ENCODE measurements at regions not wholly inside any gene's neighbourhood (a gene's known extent, or its start where the extent isn't known, plus 50 kb on each side); places are given as distances from the start of the nearest gene placed in this dataset.

DNA sequence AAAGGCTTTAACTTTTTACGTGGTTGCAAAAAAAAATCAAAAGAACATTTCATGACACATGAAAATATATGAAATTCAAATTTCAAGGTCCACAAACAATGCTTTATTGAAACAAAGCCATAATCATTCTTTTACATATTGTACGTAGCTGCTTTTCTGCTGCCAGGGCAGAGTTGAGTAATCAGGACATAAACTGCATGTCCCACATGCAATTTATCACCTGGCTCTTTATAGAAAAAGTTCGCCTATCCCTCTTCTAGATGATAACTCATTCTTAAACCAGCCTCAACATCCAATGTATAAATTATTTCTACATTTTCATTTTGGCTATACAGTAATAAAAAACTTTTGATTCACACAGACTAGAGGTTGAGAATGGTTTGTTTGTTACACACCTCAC lies 154.9 kb downstream of the AXIN2 start:
- DNase-seq (ENCODE audit: low read depth, low spot score), result no peak

DNA sequence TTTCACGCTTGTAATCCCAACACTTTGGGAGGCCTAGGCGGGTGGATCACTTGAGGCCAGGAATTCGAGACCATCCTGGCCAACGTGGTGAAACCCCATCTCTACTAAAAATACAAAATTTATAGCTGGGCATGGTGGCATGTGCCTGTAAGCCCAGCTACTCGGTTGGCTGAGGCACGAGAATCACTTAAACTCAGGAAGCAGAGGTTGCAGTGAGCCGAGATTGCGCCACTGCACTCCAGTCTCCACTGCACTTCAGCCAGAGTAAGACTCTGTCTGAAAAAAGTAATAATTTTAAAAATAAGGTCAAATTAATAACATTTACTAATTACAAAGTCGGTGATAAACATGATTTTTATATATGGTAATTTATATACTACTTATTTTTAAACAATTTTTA lies 155.9 kb downstream of the AXIN2 start:
- DNase-seq (ENCODE audit: low read depth, low spot score), result no peak

DNA sequence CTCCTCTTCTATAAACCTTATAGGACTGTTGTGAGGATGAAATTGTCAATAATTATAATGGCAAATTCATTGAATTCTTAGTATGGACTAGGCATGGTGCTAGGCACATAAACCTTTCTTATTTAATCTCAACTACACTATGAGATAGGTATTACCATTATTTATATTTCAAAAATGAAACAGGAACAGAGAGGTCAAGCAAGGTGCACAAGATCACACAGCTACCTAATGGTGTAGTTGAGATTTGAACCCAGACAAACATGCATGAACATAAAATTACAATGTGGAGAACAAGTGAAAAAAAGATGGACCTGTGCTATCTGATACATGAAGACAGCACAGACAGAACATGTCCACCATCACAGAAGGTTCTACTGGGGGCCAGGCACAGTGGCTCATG lies 156.7 kb downstream of the AXIN2 start:
- no peak for DNase-seq (ENCODE audit: low read depth, low spot score)

DNA sequence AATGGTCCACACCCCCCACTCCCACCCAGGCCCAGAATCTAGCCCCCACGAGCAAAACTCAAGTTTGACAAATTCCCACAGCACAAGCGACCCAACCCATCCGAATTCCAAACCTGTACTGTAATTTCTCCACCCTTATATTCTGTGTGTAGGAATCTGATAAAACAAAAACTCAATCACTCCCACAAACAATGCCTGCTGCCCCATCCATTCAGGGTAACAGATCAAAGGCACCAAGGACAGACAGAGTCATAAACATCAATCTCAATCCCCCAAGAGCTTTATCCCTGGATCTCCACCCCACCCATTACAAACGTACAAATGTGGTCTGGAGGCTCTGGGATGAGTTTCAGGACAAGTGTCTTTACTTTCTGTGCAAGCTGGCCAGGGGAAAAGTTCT lies 157.8 kb downstream of the AXIN2 start:
- no peak for DNase-seq (ENCODE audit: low read depth, low spot score)

DNA sequence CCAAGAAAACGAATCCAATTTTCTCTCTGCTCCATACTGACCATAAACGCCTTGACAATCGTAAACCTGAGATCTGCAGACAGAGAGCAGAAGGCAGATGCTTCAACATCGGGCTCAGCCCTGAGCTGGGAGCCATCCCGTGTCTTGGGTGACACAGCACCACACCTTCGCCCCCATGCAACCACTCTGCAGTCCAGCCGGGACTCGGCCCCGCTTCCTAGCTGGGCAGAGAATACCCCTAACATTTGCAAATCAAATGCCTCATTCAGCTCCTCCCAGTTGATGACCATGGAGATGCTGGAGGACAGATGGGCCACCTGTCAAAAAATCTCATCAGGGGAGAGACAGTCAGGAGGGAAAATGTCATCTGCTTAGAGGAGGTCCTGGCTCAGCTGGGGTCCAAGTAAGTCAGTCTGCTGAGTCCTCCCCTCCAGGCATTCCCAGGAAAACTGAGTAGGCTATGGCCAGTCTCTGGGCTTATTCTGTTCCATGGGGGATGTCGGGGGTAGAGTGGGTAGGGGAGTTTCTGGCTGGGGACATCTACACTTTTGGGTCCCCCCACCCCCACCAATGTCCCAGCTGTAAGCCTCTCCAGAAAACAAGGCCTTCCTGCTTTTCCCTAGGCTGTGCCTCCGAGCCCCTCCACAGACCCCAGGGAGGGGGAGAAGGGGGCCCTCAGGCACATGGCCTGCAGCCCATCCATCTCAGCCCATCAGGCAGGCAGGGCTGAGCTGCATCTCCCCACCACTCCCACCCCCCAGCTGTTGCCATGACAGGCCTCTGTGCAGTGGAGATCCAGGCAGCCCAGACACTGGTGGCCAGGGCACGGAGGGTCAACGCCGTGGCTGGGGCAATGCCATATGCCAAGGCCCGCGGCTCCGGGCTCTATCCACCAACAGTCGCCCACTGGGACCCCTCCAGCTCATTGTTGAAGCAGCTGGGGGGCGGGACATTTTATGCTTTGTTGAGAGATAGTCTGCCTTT lies 158.6 kb downstream of the AXIN2 start:
- no peak for DNase-seq (ENCODE audit: low read depth, low spot score)

DNA sequence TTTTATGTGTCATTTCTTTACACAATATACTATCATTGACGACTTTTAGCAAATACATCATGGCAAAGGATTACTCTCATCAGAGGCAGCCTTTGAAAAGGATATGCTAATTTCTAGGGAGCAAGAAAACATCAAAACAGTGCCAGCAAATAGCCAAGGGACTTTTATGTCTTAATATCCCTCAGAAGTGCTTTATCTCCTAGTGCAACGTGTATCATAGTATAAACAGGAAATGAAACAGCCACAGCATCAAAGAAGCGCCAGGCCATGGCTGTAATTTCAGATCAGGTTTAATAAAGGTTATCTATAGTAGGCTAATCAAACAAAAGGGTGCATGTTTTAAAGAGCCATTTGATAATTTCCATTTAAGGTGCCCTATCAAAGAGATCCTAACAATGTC lies 159.9 kb downstream of the AXIN2 start:
- DNase-seq (ENCODE audit: low read depth, low spot score), result no peak

DNA sequence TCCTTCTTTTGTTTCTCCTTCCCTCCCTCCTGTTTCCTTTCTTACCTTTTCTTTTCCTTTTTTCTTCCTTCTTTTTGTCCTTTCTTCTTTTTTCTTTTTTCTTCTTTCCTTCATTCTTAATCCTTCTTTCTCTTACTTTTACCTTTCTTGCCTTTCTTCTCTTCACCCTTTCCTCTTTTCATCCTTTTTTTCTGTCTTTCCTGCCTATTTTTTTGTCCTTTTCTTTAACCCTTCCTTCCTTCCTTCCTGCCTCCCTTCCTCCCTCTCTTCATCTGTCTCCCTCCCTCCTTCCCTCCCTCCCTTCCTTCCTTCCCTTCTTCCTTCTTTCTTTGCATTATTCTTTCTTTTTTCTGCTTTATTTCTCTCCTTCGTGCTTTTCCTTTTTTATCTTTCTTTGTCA lies 160.7 kb downstream of the AXIN2 start:
- no peak for DNase-seq (ENCODE audit: low read depth, low spot score)

DNA sequence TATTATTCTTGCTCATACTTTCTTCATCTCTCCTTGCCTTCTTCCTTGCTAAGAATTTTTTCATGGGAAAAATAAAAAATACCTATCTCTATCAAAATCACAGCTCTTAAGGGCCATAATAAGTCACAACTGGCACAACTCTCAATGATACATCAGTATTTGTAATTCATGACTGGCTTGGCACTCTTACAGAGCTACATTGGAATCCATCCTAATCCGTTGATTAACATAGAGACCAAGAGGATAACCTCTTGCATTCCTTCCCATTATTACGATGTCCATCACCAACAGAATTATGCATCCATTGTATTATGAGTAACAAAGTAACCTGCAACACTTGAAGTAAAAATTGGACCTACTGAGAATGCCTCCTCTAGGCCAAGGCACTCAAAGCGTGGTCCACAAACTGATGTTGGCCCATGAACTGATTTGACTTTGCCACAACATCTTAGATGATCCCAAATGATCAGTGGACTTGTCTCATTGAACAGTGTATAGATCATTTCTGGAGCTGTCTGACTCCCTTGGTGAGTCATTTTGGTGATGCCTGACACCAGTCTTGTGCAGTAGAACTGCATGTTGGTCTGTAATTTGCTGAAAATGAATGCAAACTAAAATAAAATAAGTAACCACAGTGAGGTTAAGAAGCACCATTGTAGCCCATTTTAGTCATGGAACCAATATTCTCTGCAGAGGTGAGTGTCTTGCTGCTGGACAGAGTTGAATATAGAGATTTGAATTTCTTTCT lies 163.2 kb downstream of the AXIN2 start:
- no peak for DNase-seq (ENCODE audit: low read depth, low spot score)

DNA sequence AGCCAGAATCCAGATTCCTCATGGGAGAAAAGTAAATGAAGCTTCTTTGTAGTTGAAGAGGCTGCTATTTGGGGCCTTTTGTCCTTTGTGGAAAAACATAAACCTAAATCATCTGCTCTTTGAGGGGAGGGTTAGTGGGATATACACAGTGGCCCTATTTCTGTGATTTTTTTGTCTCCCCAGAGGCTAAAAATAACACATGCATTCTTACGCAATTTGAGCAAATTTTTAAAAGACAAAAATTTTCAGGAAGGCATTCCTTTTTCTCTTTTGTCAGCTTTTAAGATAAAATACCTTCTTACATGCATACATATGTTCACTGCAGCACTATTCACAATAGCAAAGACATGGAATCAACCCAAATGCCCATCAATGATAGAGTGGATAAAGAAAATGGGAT lies 165.5 kb downstream of the AXIN2 start:
- no peak for DNase-seq (ENCODE audit: low read depth, low spot score)

DNA sequence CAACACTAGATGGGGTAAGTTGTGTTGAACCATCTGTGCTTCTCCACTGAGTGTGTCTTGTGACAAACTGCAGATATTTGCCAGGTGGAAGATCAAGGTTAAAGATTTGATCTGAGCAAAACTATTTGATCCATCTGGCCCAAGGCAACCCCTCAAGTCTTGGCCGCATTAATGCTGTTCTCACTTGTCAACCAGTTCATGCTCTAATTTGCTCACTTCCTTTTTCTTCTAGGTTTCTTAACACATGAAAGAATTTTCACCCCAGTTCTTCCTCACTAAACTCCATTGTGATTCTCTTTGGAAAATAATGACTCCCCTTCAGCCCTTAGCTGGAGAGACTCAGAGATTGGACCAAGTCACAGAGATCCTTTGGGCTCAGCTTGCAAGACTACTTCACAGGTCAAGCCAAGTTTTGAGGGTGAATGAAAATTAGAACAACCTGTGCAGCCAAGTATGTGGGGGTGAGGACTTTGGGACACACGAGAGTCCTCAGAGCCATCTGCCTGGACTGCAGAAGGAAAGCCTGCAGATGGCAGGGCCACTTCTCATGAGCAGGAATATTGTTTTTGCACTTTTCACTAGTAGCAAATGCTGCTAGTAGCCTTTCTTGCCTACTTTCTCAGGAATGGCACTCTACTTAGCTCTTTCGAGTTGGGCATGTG lies 166.5 kb downstream of the AXIN2 start:
- no peak for DNase-seq (ENCODE audit: low read depth, low spot score)

DNA sequence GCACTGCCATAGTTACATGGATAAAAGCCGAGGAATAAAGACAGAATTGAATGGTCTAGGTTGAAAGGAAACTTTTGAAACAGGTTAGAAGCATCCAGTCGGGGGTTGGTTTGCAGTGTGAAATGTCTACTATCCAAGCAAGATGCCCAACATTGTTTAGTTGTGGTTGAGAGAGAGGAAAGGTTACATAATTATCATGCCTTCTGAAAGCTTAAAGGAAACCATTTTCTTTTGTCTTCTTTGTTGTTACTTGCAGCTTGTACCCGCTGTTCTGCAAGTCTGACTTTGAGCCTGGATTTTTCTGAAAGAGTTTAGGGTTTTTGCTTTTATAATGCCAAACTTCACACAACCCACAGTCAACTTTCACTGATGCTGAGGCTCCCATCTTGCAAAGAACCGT lies 167.9 kb downstream of the AXIN2 start:
- DNase-seq (ENCODE audit: low read depth, low spot score), result no peak

DNA sequence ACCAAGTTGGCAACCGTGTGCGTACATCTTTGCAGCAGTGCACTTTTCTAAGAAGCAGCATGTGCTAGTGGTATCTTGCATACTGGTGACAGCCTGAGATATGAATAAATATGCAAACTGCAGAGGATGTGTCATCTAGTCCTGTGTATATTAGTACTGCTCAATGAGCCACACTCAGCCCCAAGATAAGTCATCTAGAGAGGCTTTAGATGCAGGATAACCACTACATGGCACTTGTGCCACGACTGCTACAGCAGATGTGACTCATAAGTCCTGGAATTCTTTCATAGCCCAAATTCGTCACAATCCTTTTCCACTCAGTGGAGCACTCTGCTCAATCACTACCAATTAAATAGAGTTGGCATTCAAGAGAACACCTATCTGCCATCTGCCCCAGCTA lies 171.5 kb downstream of the AXIN2 start:
- no peak for DNase-seq (ENCODE audit: low read depth, low spot score)

DNA sequence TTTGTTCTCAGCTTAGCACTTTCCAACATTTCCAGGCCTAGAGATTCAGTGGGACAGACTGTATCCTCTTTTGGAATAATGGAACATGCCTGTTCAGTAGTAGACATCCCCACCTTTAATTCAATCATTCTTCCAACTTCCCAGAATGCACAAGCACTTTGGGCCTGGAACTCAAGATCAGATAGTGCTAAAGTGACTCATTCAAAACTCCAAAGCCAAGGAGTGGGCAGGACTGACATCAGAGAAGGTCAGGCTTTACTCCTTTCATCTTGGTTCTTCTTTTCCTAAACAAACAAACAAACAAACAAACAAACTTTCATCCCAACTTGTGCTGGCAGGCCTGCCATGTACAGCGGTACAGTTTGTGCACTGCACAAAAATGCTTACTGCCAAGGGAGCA lies 172.0 kb downstream of the AXIN2 start:
- DNase-seq (ENCODE audit: low read depth, low spot score), result no peak

DNA sequence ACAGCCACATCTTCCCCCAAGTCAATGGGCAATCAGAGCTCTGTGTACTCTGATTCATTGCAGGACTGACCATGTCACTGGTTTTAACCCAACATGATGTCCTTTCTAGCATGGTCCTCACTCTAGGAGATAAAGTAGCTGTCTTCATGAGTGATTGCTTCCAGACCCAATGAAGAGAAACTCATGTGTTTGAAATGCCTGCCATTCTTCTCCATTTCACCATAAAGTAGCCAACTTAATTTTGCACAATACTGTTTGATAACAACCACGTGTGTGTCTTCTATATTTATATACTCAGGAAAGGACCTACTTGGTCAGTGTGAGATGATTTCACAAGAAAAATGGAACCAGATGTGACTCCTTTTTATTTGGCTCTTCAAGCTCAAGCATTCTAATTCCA lies 172.5 kb downstream of the AXIN2 start:
- DNase-seq (ENCODE audit: low read depth, low spot score), result no peak

DNA sequence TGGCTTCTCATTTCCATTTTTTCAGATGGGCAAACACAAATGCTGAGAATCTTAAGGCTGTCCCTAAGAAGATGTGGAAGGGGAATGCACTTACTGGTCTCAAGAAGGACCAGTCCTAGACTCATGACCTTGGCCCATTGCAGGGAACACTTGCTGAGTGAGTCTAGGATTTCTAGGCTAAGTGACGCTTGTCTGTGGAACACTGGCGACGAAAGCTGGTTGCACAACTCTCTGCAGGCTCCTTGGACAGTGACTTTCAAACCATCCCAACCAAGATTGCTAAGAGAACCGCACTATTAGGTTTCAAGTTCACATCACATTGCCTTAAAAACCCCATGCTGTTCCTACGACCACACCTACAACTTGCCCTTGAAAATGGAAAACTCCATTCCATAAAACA lies 174.1 kb downstream of the AXIN2 start:
- DNase-seq (ENCODE audit: low read depth, low spot score), result no peak

DNA sequence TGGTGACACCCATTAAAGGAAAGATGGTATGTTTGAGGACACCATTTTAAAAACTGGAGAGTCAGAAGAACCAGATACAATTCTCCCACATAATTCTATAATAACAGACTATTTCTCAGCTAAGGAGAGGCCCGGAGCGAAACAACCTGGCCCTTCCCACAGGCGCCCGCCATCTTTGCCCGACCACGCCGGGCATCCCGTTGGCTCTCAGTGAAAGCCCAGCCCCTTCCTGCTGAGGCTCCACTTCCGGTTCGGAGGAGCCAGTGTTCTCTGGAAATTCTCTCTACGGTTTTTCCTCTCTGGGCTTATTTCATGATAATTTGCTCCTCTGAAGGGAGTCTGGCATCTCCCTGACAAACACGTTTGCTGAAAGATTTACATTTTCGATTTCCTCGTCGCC lies 175.7 kb downstream of the AXIN2 start:
- DNase-seq (ENCODE audit: low read depth, low spot score), result no peak

DNA sequence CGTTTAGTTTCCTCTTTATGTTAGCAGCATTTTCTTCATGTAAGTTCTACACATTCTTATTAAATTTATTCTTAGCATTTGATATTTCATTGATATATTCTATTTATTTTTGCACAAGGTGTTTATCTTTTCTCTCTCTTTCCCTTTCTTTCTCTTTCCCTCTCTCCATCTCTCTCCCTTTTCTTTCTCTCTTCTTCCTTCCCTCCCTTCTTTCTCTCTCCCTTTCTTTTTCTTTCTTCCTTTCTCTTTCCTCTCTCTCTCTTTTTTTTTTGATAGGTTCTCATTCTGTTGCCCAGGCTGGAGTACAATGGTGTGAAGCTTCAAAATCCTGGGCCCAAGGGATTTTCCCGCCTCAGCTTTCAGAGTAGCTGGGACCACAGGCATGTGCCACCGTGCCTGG lies 176.4 kb downstream of the AXIN2 start:
- no peak for DNase-seq (ENCODE audit: low read depth, low spot score)

DNA sequence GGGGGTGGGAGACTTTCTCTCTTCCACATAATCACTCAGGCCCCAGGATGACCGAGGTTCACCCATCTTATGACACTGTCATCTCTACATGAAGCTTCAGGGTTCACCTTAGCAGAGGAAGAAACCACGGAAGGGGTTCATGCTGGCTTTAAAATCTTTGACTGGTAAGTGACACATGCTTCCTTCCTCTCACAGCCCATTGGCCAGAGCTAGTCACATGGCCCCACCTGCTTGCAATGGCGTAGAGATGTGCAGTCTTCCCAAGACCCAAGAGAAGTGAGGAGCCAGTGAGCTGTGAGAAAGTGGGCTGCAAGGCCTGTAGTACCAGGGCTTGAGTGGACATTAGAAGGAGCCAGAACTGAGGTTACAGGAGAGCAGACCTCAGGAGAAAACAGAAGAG lies 180.3 kb downstream of the AXIN2 start:
- DNase-seq (ENCODE audit: low read depth, low spot score), result no peak

DNA sequence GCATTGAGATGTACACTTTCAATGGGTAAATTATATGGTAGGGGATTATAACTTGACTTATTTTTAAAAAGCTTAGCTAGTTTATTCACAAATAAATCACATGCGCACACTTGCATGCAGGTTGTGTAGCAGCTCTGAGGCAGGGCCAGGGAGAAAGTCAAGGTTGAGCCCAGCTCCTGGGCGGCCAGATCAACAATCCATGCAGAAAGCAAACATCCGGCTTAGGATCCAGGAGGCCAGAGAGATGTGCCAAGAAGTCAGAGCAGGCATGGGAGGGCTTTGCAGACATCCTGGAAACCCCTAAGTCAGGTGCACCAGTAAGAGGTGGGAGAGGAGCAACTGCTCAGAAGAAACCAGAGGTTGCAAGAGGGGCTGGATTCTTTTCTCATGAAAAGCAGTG lies 186.5 kb downstream of the AXIN2 start:
- DNase-seq (ENCODE audit: low read depth, low spot score), result no peak

DNA sequence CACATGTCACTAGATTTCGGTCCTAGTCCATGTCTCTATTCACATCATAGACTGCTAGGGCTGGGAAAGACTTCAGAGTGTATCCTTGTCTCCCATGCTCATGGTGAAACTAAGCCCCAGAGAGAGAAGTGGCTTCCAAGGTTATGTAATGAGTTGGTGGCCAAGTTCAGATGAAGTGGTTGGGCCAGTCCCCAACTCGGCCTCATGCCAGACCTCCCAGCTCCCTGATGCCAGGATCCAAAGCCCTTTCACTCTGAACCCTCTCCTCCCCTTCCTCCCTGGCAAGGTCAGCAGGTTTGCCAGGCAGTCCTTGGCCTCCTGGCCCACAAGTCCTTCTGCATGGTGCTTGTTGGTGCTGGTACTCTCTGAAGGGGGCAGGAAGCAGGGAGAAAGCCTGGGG lies 189.7 kb downstream of the AXIN2 start:
- no peak for DNase-seq (ENCODE audit: low read depth, low spot score)

DNA sequence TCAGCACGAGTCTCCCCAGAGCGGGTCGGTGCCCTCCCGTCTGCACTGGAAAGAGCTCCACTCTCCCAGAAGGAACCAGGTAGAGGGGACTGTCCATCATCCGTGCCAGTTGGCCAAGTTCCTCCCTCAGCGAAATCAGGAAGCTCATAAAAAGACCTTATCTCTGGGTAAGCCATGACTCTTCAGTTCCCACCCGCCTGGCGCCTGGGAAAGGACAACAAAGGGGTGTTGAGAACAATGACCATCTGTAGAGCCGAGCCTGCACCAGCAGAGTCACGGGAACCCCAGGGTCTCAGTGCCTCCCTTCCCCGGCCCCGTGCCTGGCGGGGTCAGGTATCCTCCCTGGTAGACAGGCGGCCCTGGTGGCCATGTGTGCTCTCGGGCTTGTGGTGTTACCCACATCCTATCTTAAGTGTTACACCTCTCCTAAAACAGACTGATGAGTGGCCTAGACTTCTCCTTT lies 190.7 kb downstream of the AXIN2 start:
- DNase-seq (ENCODE audit: low read depth, low spot score), result no peak

DNA sequence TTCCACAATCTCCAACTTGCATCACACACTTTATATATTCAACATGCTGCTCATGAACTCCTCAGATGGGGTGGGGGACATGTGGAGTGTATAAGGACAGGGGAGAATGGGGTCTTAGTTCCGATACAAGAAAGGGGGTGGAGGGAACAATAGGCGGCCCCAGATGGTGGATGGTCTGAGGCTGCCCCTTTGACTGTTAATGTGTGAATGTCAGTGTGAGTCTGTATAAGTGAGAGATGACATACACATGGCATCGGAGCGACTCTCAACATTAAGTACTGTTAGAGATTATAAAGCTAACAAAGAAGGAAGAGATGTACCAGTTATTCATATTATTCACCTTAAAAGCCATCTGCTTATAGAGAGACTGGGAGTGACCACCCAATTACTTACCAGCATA lies 193.1 kb downstream of the AXIN2 start:
- DNase-seq (ENCODE audit: low read depth, low spot score), result no peak

Data from pulmonary artery endothelial cell (primary cell).